Neural cell (in vitro differentiated cells): ENCODE measurements at regions not wholly inside any gene's neighbourhood (a gene's known extent, or its start where the extent isn't known, plus 50 kb on each side); places are given as distances from the start of the nearest gene placed in this dataset.
"Not testable (repeated sequence)": the region's sequence is repeated elsewhere in the genome, so short reads cannot be mapped to it uniquely, and the experiment has no call there.

Source experiments
- H2AFZ ChIP-seq: fragments of 200-600, 300-800 bp; sonication (generic), shearing (Covaris generic); 2 replicates; pipeline ENCODE4 v1.6.0; 2014; ENCODE audit warnings: low read depth, mild to moderate bottlenecking, antibody characterized with exemption, low read length, moderate library complexity
- H3F3A ChIP-seq: fragments of 200-600 bp; shearing (Covaris generic); 2 replicates; pipeline ENCODE4 v1.6.1; 2016; ENCODE audit warnings: mild to moderate bottlenecking, moderate library complexity, mixed read lengths, antibody characterized with exemption, low read length; ENCODE audit not compliant: insufficient read depth, poor library complexity, severe bottlenecking
- H3K27ac ChIP-seq: fragments of 200-600, 300-800 bp; sonication (generic), shearing (Covaris generic); 2 replicates; pipeline ENCODE4 v1.5.1; 2014; ENCODE audit warnings: mild to moderate bottlenecking, low read length, moderate library complexity
- H3K27me3 ChIP-seq: fragments of 300-800, 200-600 bp; sonication (generic), shearing (Covaris generic); 2 replicates; pipeline ENCODE4 v1.6.0; 2014; ENCODE audit warnings: mild to moderate bottlenecking, low read depth, low read length, moderate library complexity; ENCODE audit not compliant: insufficient read depth
- H3K36me3 ChIP-seq: fragments of 300-800, 200-600 bp; sonication (generic), shearing (Covaris generic); 2 replicates; pipeline ENCODE4 v1.5.1; 2014; ENCODE audit warnings: mild to moderate bottlenecking, antibody characterized with exemption, low read length, moderate library complexity; ENCODE audit not compliant: insufficient read depth
- H3K4me2 ChIP-seq: fragments of 300-800, 200-600 bp; sonication (generic), shearing (Covaris generic); 2 replicates; pipeline ENCODE4 v1.6.0; 2014; ENCODE audit warnings: mild to moderate bottlenecking, low read length
- H3K4me3 ChIP-seq: fragments of 300-800, 200-600 bp; sonication (generic), shearing (Covaris generic); 2 replicates; pipeline ENCODE4 v1.5.1; 2014; ENCODE audit warnings: mild to moderate bottlenecking, low read length, moderate library complexity
- H3K79me2 ChIP-seq: fragments of 200-600 bp; shearing (Covaris generic); replicated peaks from 2 replicates; pipeline ENCODE4 v1.6.0; 2014; ENCODE audit warnings: mild to moderate bottlenecking, low read length, moderate library complexity; ENCODE audit not compliant: insufficient read depth
- H3K9ac ChIP-seq: fragments of 300-800, 200-600 bp; sonication (generic), shearing (Covaris generic); 2 replicates; pipeline ENCODE4 v1.6.1; 2016; ENCODE audit warnings: mild to moderate bottlenecking, low read length, mixed read lengths
- H3K9me2 ChIP-seq: fragments of 200-600 bp; shearing (Covaris generic); 2 replicates; pipeline ENCODE4 v1.6.1; 2016; ENCODE audit warnings: mild to moderate bottlenecking, low read length, mixed read lengths; ENCODE audit not compliant: insufficient read depth
- H3K9me3 ChIP-seq: fragments of 200-600, 300-800 bp; sonication (generic), shearing (Covaris generic); 2 replicates; pipeline ENCODE4 v1.6.1; 2016; ENCODE audit warnings: mild to moderate bottlenecking, mixed run types, low read length, moderate library complexity, mixed read lengths
- H4K20me1 ChIP-seq: fragments of 200-600 bp; shearing (Covaris generic); 2 replicates; pipeline ENCODE4 v1.6.1; 2016; ENCODE audit warnings: mild to moderate bottlenecking, mixed run types; ENCODE audit not compliant: insufficient read depth
- CTCF ChIP-seq: fragments of 450-650 bp; IDR thresholded peaks from 2 replicates; pipeline ENCODE4 v1.5.1; 2014; ENCODE audit warnings: antibody characterized with exemption, mild to moderate bottlenecking, moderate library complexity; ENCODE audit not compliant: poor library complexity, severe bottlenecking
- EP300 ChIP-seq: fragments of 450-650 bp; conservative IDR thresholded peaks from 2 replicates; pipeline ENCODE4 v1.6.1; 2014; ENCODE audit warnings: antibody characterized with exemption, mild to moderate bottlenecking, moderate library complexity; ENCODE audit not compliant: poor library complexity, severe bottlenecking
- EZH2 ChIP-seq: fragments of 200-600, 300-800 bp; shearing (Covaris generic), sonication (generic); IDR thresholded peaks from 2 replicates; pipeline ENCODE4 v1.6.1; 2014; ENCODE audit warnings: antibody characterized with exemption, low read length, borderline replicate concordance, mild to moderate bottlenecking; ENCODE audit not compliant: insufficient read depth, poor library complexity, severe bottlenecking
- MXI1 ChIP-seq: fragments of 450-650 bp; conservative IDR thresholded peaks from 2 replicates; pipeline ENCODE4 v1.6.1; 2014; ENCODE audit warnings: antibody characterized with exemption, mild to moderate bottlenecking; ENCODE audit not compliant: poor library complexity, severe bottlenecking
- POLR2AphosphoS5 ChIP-seq: IDR thresholded peaks from 2 replicates; pipeline ENCODE4 v1.6.1; 2012
- RAD21 ChIP-seq: fragments of 450-650 bp; conservative IDR thresholded peaks from 2 replicates; pipeline ENCODE4 v1.6.1; 2014; ENCODE audit warnings: antibody characterized with exemption, mild to moderate bottlenecking, moderate library complexity
- REST ChIP-seq: IDR thresholded peaks from 2 replicates; pipeline ENCODE4 v1.6.1; 2012; ENCODE audit warnings: borderline replicate concordance
- SMC3 ChIP-seq: fragments of 450-650 bp; conservative IDR thresholded peaks from 2 replicates; pipeline ENCODE4 v1.6.1; 2014; ENCODE audit warnings: antibody characterized with exemption, mild to moderate bottlenecking, moderate library complexity; ENCODE audit not compliant: poor library complexity
- TAF1 ChIP-seq: IDR thresholded peaks from 2 replicates; pipeline ENCODE4 v1.6.1; 2012; ENCODE audit warnings: low read depth

GRCh38 chr17:77634710-77635109 is 323.8 kb upstream of the TNRC6C start:
- no peaks in the 10 kb centered on the region for H3K36me3 ChIP-seq
- no peak overlapping the region for H2AFZ ChIP-seq
- no peaks in the 10 kb centered on the region for H4K20me1 ChIP-seq
- no peaks in the 10 kb centered on the region for H3K27me3 ChIP-seq
- no peak overlapping the region for H3K9ac ChIP-seq
- peaks cover 14% of the 10 kb centered on the region for H3F3A ChIP-seq
- no peak overlapping the region for H3K27ac ChIP-seq
- TF ChIP-seq RAD21 = no peak
- no peak for TF ChIP-seq CTCF
- TF ChIP-seq EP300 = no peak
- TF ChIP-seq POLR2AphosphoS5 = no peak
- no peak for TF ChIP-seq EZH2
- no peak for TF ChIP-seq REST
- no peak for TF ChIP-seq MXI1
- TF ChIP-seq TAF1 = no peak
- TF ChIP-seq SMC3 = no peak
- H3K4me3 ChIP-seq = no peak overlapping the region
- H3K79me2 ChIP-seq = no peaks in the 10 kb centered on the region
- no peaks in the 10 kb centered on the region for H3K9me3 ChIP-seq
- no peak overlapping the region for H3K4me2 ChIP-seq
- no peaks in the 10 kb centered on the region for H3K9me2 ChIP-seq

- no peak overlapping the region for H3K9ac ChIP-seq
- no peaks in the 10 kb centered on the region for H3K79me2 ChIP-seq
- H3K4me3 ChIP-seq = no peak overlapping the region
- H3K27me3 ChIP-seq = no peaks in the 10 kb centered on the region
- no peak overlapping the region for H2AFZ ChIP-seq
- TF ChIP-seq EP300 = no peak
- no peak for TF ChIP-seq POLR2AphosphoS5
- no peak for TF ChIP-seq MXI1
- TF ChIP-seq CTCF = no peak
- TF ChIP-seq TAF1 = no peak
- TF ChIP-seq RAD21 = no peak
- TF ChIP-seq EZH2 = no peak
- TF ChIP-seq SMC3 = no peak
- TF ChIP-seq REST = no peak
- H3K9me3 ChIP-seq = no peaks in the 10 kb centered on the region
- peaks cover 14% of the 10 kb centered on the region for H3F3A ChIP-seq
- H3K9me2 ChIP-seq = no peaks in the 10 kb centered on the region
- no peaks in the 10 kb centered on the region for H3K36me3 ChIP-seq
- no peaks in the 10 kb centered on the region for H4K20me1 ChIP-seq
- no peak overlapping the region for H3K4me2 ChIP-seq
- no peak overlapping the region for H3K27ac ChIP-seq
Measured at GRCh38 chr17:77635176-77635575, 323.3 kb upstream of the TNRC6C start.

- H3K4me3 ChIP-seq, H3K9me3 ChIP-seq, H3K4me2 ChIP-seq, H3K9me2 ChIP-seq, H2AFZ ChIP-seq, H3K36me3 ChIP-seq, H3K79me2 ChIP-seq, H4K20me1 ChIP-seq, H3K27me3 ChIP-seq, H3K9ac ChIP-seq: not testable (repeated sequence)
- H3K27ac ChIP-seq = peak overlapping the region; percentile 99
- peaks cover 14% of the 10 kb centered on the region for H3F3A ChIP-seq
Measured at GRCh38 chr17:77635785-77636184, 322.7 kb upstream of the TNRC6C start.
